HG03520 (cell line): ENCODE measurements at regions not wholly inside any gene's neighbourhood (a gene's known extent, or its start where the extent isn't known, plus 50 kb on each side); places are given as distances from the start of the nearest gene placed in this dataset.
"Not testable (repeated sequence)": the region's sequence is repeated elsewhere in the genome, so short reads cannot be mapped to it uniquely, and the experiment has no call there.

ENCODE experiments used
- ATAC-seq: cut with Tn5 transposase; IDR thresholded peaks from one replicate; pipeline ENCODE4 v1.9.1; 2021; ENCODE audit warnings: mild to moderate bottlenecking, moderate library complexity; ENCODE audit not compliant: unreplicated experiment

DNA sequence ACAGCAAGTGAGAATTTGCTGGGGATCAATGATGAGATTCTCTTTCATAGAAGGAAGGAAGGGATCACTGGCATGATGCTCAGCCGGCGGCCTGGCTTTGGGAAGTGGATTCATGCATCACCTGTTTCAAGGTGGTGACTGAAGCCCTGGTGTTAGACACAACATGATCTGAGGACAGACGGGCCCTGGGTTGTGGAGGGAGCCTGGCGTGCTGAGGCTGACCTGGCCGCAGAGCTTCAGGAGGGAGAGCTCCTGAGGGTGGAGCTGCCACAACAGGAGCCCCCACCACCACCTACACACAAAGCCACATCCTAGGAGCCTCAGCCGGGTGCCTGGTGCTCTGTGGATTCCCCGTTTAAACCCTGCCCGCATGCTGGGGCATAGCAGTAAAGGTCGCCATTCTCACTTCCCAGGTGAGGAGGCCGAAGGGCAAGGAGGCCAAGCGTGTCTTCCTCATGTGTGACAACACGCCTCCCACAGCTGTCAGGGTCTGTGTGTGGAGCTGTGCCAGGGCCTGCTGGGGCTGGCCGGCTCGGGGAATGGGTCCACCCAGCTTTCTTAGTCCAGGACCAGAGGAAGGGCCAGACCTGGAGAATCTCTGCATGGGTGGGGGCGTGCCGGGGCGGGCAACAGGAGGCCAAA lies 107.0 kb downstream of the ERMARD start:
- ATAC-seq, result no peak

DNA sequence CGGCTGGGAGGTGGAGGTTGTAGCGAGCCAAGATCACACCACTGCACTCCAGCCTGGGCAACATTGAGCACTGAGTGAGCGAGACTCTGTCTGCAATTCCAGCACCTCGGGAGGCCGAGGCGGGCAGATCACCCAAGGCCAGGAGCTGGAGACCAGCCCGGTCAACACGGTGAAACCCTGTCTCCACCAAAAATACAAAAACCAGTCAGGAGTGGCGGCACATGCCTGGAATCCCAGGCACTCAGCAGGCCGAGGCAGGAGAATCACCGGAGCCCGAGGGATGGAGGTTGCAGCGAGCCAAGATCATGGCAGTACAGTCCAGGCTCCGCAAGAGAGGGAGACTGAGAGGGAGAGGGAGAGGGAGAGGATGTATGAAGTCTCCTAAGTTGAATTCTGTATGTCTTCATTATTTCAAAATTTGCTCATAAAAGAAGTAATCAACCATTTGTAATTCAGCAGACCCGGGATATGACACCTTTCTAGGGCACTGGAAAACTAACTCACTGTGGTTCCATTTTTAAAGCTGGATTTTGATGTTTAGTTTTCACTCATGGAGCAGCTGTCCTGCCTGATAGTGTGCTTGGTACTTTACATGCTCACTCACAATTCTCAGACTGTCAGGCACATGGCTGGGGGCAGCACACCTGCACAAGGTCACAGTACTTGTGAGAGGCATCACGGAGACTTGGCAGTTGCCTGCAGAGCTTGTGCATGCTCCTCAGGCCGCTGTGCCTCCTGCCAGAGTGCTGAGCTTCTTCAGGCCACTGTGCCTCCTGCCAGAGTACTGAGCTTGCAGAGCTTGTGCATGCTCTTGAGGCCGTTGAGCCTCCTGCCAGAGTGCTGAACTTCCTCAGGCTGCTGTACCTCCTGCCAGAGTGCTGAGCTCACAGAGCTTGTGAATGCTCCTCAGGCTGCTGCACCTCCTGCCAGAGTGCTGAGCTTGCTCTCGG lies 106.2 kb downstream of the ERMARD start:
- no peak for ATAC-seq

DNA sequence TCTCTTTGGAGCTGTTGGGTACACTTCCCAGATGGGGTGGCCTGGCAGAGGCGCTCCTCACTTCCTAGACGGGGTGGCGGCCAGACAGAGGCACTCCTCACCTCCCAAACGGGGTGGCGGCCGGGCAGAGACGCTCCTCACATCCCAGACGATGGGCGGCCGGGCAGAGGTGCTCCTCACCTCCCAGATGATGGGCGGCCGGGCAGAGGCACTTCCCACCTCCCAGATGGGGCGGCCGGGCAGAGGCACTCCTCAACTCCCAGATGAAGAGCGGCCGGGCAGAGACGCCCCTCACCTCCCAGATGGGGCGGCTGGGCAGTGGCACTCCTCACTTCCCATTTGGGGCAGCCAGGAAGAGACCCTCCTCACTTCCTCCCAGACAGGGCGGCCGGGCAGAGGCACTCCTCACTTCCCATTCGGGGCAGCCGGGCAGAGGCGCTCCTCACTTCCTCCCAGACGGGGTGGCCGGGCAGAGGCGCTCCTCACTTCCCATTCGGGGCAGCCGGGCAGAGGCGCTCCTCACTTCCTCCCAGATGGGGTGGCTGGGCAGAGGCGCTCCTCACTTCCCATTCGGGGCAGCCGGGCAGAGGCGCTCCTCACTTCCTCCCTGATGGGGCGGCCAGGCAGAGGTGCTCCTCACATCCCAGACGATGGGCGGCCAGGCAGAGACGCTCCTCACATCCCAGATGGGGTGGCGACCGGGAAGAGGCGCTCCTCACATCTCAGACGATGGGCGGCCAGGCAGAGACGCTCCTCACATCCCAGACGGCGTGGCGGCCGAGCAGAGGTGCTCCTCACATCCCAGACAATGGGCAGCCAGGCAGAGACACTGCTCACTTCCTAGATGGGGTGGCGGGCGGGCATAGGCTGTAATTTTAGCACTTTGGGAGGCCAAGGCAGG lies 105.3 kb downstream of the ERMARD start:
- ATAC-seq, result not testable (repeated sequence)

DNA sequence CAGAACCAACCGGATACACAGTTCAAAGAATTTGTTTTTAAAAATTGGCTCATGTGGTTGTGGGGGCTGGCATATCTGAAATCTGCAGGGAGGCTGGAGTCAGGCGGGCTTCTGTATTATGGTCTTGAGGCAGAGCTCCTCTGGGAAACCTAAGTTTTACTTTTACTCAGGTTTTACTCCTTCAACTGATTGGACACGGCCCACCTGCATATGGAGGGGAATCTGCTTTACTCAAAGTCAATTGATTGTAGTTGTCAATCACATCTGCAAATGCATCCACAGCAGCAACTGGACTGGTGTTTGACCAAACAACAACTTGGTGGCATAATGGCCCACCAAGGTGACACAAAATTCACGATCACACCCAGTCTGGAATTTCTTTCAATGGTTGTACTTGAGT lies 103.4 kb downstream of the ERMARD start:
- no peak for ATAC-seq

DNA sequence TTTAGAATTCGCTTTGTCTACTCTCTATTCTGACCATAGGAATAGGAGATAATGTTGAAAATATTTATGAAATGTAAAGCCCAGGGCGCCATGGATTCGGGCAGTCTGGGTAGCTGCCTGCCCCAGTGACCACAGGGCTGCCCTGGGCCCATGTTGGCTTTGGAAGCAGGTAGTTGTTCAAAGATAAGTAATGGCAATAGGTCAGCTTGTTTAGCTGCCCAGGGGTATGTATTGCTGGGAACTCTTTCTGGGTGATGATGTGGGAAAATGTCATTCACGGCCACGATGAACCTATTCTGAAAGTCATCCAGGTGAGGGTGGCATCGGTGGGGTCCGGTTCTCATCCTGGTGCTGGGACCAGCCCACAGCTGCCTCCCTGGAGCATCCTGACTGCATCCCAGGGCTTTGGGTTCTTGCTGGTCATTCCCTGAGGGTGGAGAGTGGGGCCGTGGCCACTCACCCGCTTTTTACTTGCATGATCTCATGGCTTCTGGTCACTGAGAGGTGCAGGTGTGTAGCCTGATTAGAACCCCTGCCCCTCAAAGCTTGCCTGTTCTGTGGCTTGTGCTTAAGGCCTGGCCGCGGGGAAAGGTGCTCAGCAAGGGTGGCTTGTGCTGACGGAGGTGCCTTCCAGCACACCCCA lies 102.8 kb downstream of the ERMARD start:
- ATAC-seq, result no peak

DNA sequence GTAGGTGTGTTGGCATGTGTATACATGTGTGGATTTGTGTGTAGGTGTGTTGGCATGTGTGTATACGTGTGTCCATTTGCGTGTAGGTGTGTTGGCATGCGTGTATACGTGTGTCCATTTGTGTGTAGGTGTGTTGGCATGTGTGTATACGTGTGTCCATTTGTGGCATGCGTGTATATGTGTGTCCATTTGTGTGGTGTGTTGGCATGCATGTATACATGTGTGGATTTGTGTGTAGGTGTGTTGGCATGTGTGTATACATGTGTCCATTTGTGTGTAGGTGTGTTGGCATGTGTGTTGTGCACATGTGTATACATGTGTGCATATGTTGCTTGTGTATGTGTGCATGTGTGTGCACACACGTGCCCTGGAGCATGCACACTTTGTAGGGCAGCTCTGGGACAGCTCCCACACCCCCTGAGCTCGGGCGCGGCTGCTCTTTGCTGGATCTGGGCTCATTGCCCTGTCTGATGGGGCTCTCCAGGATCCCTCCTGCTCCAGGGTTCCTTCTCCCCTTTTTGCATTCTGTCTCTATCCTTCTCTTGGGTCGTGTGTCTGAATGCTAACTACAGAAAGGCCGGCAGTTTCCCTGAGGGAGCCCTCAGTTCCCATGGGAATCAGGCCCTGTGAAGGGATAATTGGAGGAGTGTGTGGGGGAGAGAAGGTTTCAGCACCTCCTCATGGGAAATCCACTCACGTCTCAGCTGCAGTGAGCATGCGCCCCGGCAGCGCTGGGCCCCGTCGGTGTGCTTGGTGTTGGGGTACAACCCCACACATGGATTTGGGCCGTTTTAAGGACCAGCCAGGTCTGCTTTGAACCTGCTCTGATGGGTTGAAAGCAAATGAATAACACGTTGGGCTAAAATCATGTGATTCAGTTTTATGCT lies 102.0 kb downstream of the ERMARD start:
- ATAC-seq, result no peak

DNA sequence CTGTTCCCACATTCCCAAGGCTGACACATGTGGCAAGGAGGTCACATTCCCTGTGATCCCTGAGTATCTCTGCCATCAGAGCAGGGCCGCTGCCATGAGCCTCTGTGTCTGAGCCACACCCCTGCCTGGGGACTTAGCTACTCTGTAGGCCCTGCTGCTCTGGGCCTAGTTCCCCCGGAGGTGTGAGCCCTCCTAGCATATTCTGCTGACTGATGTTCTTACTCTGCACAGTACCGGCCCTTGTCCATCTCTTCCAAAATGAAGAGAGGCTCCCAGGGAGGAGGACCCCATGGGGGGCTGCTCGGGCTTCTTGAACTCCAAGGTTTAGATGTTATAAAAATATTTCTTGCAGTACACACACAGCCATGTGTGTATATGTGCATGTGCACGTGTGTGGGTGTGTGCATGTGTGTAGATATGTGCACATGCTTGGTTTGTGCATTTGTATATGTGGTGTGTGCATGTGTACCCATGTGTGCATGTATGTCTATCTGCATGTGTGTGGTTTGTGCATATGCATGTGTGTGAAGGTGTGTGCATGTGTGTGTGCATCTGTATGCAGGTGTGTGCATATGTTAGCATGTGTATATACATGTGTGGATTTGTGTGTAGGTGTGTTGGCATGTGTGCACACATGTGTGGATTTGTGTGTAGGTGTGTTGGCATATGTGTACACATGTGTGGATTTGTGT lies 101.2 kb downstream of the ERMARD start:
- no peak for ATAC-seq

DNA sequence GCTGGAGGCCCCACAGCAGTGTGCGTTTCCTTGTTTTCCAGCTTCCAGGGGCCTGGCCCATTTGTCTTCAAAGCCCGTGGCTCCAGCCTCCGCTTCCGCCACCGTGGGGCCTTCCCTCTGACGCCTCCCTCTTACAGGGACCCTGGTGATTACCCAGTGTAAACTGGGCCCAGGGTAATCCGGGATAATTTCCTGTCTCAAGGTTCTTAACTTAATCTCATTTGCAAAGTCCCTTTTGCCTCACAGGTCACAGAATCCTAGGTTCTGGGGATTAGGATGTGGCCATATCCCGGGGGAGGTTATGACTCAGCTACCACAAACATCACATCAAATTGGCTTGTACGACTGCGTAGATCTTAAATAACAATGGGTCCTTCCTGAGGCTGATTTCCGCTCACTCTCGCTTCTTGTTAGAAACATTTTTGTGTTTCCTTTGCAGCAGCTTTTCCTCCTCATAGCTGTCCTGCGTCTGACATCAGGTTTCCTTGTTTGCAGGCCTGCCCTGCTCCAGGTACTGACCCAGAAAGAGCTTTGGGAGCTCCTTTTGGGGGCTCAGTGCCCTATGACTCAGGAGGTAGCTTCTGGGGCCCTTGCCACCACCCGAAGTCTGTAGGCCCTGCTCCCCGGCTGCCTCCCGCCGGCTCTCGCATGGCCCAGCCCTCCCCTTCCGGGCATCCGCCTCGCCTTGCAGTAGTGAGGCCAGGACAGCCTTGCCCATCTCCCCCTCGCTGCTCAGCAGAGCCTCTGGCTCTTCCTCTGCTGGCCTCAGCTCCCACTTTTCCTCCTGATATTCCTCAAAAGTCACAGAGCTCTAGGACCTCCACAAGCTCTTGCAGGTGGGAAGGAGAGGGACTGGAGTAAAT lies 100.5 kb downstream of the ERMARD start:
- no peak for ATAC-seq

DNA sequence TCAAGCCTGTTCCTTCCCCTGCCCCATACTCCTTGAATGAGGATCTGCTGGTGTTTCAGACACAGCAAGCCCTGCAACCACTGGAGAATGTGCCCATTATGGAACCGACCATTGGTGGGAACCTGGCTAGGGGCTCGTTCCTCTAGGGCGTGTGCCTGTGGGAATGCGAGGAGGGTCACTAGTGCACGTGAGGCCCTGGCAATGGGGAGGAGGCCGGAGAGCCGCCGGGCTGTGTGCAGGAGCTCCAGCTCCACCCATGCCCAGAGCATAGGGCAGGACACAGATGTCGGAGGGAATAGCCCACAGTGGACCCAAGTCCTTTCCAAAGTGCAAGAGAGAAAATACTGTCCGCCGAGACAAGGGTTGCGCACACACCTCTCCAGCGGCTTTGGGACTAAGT lies 99.3 kb downstream of the ERMARD start:
- no peak for ATAC-seq

DNA sequence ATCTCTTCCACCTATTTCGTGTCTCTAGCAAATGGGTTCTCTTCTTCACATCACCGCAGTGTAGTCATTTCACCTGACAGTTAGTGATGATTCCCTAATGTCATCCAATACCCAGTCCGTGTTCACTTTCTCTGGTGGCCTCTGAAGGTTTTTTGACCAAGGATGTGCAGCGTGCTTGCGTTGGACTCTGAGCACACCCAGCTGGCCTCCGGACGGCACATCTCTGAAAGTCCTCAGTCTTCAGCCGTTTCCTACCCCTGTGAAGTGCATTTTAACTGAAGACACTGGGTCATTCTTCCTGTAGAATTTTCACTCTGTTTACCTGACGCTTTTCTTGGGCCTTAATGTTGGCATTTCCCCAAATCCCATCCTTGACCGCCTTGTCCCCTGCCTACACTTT lies 98.7 kb downstream of the ERMARD start:
- ATAC-seq, result no peak

DNA sequence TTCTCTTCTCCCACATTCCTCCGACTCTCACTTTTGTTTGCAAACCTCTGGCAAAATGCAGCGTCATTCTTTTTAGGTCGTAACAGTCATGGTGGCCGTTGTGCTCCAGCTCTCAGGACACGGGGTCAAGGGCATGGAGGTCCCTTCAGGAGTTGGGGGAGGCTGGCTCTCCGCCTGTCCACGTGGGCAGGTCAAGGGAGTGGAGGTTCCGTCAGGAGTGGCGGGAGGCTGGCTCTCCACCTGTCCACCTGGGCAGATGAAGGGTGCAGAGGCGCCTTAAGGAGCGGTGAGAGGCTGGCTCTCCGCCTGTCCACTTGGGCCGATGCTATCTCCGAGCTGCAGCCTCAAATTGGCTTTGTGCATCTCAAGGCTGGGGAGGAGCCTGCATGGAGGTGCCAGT lies 98.0 kb downstream of the ERMARD start:
- ATAC-seq, result no peak

DNA sequence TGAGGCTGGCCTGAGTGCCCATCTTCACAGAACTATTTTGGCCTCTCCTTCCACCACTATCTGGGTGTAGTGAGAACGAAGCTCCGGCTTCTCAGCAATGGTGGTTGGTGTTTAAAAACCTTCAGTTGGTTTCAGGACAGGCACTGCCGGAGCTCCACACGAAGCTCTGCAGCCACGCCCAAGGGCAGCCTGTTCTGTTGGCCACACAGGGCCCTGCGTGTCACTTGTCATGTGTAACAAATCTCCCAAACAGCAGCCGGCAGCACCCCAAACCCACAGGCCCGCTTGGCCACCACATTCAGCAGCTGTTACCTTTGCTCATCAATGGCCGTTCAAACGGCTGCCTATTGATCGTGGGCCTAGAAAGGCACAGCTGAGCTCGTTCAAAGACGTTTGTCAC lies 97.5 kb downstream of the ERMARD start:
- no peak for ATAC-seq

DNA sequence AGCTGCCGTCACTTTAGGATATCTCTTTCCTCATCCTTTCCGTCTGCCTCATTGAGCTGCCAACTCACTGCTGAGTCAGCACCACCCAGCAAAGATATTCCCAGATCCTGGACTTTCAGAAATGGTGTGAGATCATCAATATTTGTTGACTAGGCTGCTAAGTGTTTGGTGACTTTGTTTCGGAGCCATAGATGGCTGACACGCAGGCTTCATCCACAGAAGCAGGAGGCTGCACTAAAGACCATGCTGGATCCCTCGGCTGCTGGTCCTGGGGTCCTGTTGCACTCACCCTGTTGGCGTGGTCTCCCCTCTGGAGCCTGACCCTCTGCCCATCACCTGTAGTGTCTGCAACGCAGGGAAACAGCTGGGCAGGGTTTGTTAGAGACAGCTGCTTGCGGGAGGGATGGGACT lies 96.5 kb downstream of the ERMARD start:
- ATAC-seq, result no peak

DNA sequence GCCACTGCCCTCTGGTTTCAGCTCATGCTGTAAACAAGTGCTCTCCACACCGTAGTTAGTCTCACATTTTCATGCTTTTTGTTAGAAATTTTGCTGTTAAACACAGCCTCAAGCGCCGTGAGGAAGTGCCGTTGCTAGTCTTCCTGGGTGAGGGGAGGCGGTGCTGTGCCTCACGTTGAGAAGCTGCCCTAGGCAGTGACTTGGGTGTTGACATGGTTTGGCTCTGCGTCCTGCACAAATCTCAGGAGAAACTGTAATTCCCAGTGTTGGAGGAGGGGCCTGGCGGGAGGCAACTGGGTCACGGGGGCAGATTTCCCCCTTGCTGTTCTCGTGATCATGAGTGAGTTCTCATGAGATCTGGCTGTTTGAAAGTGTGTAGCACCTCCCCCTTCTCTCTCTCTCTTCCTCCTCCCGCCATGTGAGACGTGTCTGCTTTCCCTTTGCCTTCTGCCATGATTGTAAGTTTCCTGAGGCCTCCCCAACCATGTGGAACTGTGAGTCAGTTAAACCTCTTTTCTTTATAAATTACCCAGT lies 95.8 kb downstream of the ERMARD start:
- no peak for ATAC-seq

DNA sequence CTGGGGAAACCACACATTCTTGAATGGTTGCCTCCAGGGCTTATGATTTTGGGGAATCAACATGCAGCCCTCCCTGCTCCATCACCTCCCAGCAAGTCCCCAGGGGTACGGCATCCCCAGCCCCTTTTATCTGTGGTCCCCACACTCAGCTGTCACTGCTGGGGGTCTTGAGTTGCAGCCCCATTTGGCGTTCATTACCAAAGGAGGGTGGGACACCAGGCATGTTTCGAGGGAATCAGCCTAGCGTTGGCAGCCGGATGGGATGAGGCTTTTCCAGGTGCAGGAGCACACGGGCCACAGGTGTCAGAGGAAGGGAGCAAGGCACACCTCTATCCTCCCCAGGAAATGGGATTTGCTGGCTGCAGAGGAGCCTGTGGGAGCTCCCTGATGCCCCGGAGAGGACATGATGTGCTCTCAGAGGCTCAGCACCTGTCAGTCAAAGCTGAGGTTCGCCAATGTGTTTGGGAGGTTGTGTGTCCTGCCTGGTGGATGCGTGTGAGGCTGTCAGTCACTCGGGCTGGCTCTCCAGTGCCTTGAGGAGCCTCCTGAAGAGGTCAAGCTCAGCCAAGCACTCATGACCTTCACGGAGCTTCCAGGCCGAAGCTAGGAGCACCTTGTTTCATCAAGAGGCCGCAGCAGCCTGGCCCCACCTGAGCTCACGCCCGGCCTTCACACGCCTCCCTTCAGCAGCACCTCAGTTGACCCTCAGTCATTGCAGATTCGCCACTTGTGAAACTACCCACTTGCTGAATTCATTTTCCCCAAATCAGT lies 95.0 kb downstream of the ERMARD start:
- ATAC-seq, result no peak

DNA sequence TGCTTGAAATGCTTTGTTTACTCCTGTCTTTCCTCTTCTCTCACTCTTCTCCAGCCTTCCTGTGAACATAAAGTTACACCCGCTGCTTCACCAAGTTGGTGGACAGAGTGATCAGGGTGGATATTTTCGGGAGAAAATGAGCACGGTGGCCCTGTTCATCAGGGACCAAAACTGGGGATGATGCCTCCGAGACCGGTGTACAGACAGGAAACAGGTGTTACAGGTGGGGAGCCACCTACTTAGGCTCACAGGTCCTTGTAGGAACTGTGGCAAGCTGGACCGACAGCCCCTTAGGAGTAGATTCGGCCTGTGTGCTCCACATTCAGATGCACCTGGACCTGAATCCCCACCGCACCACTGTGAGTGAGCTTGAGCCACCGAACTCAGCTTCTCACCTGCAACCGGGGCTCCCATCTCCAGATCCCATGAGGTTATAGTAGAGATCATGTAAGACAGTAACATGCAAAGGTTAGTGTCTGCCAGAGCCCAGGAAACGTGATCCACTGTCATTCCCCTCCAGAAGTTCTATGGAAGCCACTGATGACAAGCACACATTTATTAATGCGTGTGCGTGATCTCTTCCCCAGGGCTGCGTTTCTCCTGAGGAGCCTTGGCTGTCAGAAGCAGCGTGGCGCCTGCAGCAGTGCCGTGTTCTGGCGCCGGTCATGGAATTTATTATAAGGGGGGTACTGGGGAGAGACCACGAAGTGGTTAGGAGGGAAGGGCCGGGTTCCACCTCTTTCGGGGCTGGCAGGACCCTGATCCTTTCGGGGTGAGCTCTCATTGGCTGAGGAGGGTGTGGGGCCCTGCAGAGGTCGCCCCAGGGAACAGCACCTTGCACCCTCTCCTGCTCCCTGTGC lies 94.2 kb downstream of the ERMARD start:
- no peak for ATAC-seq
